HEK293 (cell line): ENCODE measurements at regions not wholly inside any gene's neighbourhood (a gene's known extent, or its start where the extent isn't known, plus 50 kb on each side); places are given as distances from the start of the nearest gene placed in this dataset.

Experiments
- KLF10 ChIP-seq: fragments of 450-650 bp; IDR thresholded peaks from 2 replicates; pipeline ENCODE4 v1.5.1; 2018; ENCODE audit warnings: missing biosample characterization, mild to moderate bottlenecking, missing genetic modification characterization
- ZNF10 ChIP-seq: fragments of 450-650 bp; formaldehyde crosslinking; IDR thresholded peaks from 2 replicates; pipeline ENCODE4 v1.5.1; 2017; ENCODE audit warnings: missing biosample characterization, missing genetic modification characterization
- ZNF112 ChIP-seq: fragments of 450-650 bp; formaldehyde crosslinking; IDR thresholded peaks from 2 replicates; pipeline ENCODE4 v1.5.0; 2017; ENCODE audit warnings: missing biosample characterization, missing genetic modification characterization
- ZNF114 ChIP-seq: fragments of 450-650 bp; formaldehyde crosslinking; IDR thresholded peaks from 2 replicates; pipeline ENCODE4 v1.5.0; 2017; ENCODE audit warnings: missing biosample characterization, missing genetic modification characterization
- ZNF121 ChIP-seq: fragments of 450-650 bp; formaldehyde crosslinking; IDR thresholded peaks from 2 replicates; pipeline ENCODE4 v1.5.1; 2016; ENCODE audit warnings: missing biosample characterization, missing genetic modification characterization
- ZNF174 ChIP-seq: fragments of 450-650 bp; formaldehyde crosslinking; IDR thresholded peaks from 2 replicates; pipeline ENCODE4 v1.5.0; 2017; ENCODE audit warnings: missing biosample characterization, mild to moderate bottlenecking, missing genetic modification characterization
- ZNF292 ChIP-seq: fragments of 450-650 bp; formaldehyde crosslinking; IDR thresholded peaks from 2 replicates; pipeline ENCODE4 v1.5.1; 2016; ENCODE audit warnings: low read depth, missing biosample characterization, missing genetic modification characterization, borderline replicate concordance
- ZNF501 ChIP-seq: fragments of 450-650 bp; formaldehyde crosslinking; IDR thresholded peaks from 2 replicates; pipeline ENCODE4 v1.5.1; 2016; ENCODE audit warnings: missing biosample characterization, missing genetic modification characterization
- ZNF530 ChIP-seq: fragments of 450-650 bp; formaldehyde crosslinking; IDR thresholded peaks from 2 replicates; pipeline ENCODE4 v1.5.1; 2016; ENCODE audit warnings: low read depth, missing biosample characterization, missing genetic modification characterization
- ZNF677 ChIP-seq: fragments of 450-650 bp; IDR thresholded peaks from 2 replicates; pipeline ENCODE4 v1.5.0; 2018; ENCODE audit warnings: missing biosample characterization, mild to moderate bottlenecking, missing genetic modification characterization, moderate library complexity
- TF ChIP-seq, protein P1 (sequence below): fragments of 450-650 bp; formaldehyde crosslinking; IDR thresholded peaks from 2 replicates; pipeline ENCODE4 v1.5.1; 2016; ENCODE audit warnings: missing biosample characterization, missing genetic modification characterization
- TF ChIP-seq, protein P2 (sequence below): fragments of 450-650 bp; formaldehyde crosslinking; IDR thresholded peaks from 2 replicates; pipeline ENCODE4 v1.5.1; 2016; ENCODE audit warnings: missing biosample characterization, missing genetic modification characterization
- TF ChIP-seq, protein P3 (sequence below): fragments of 450-650 bp; formaldehyde crosslinking; IDR thresholded peaks from 2 replicates; pipeline ENCODE4 v1.5.1; 2017; ENCODE audit warnings: missing biosample characterization, missing genetic modification characterization
- TF ChIP-seq, protein P4 (sequence below): fragments of 450-650 bp; formaldehyde crosslinking; IDR thresholded peaks from 2 replicates; pipeline ENCODE4 v1.5.1; 2016; ENCODE audit warnings: missing biosample characterization, missing genetic modification characterization

DNA sequence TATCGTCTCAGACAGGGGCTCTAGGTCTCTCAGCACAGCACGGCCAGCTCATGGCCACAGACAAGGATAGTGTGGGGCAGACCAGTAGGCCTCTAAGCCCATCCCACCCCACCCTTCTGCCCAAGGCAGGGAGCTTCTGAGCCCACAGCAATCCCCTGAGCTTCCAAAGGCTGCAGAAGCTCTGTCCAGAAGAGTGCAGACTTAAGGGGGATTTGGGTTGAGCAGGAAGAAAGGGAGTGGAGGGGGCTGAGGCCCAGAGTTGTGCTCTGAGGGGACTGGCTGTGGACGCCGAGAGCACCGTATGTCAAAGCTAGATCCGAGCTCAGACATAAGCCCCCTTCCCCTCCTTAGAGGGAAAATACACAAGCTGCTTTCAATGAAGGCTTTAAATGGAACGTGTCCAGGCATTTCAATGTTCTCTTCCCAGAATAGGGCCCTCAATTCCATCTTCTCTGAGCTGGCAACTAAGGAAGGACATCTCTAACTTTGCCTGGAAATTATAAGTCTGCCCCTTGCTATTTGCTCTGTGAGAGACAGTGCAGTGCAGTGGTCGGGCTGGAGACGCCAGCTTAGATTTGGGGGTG, 116.4 kb upstream of the RPL38 start:
- TF ChIP-seq KLF10 (tag by site-specific recombination) (no peak), ZNF677 (no peak), ZNF530 (tag by site-specific recombination) (no peak), ZNF10 (no peak), ZNF501 (tag by site-specific recombination) (no peak), ZNF174 (tag by site-specific recombination) (no peak), ZNF121 (no peak), ZNF114 (tag by site-specific recombination) (no peak), ZNF292 (tag by site-specific recombination) (no peak), ZNF112 (tag by site-specific recombination) (no peak)
- TF ChIP-seq, protein P1, sequence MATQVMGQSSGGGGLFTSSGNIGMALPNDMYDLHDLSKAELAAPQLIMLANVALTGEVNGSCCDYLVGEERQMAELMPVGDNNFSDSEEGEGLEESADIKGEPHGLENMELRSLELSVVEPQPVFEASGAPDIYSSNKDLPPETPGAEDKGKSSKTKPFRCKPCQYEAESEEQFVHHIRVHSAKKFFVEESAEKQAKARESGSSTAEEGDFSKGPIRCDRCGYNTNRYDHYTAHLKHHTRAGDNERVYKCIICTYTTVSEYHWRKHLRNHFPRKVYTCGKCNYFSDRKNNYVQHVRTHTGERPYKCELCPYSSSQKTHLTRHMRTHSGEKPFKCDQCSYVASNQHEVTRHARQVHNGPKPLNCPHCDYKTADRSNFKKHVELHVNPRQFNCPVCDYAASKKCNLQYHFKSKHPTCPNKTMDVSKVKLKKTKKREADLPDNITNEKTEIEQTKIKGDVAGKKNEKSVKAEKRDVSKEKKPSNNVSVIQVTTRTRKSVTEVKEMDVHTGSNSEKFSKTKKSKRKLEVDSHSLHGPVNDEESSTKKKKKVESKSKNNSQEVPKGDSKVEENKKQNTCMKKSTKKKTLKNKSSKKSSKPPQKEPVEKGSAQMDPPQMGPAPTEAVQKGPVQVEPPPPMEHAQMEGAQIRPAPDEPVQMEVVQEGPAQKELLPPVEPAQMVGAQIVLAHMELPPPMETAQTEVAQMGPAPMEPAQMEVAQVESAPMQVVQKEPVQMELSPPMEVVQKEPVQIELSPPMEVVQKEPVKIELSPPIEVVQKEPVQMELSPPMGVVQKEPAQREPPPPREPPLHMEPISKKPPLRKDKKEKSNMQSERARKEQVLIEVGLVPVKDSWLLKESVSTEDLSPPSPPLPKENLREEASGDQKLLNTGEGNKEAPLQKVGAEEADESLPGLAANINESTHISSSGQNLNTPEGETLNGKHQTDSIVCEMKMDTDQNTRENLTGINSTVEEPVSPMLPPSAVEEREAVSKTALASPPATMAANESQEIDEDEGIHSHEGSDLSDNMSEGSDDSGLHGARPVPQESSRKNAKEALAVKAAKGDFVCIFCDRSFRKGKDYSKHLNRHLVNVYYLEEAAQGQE (tag by site-specific recombination) = no peak
- TF ChIP-seq, protein P2, sequence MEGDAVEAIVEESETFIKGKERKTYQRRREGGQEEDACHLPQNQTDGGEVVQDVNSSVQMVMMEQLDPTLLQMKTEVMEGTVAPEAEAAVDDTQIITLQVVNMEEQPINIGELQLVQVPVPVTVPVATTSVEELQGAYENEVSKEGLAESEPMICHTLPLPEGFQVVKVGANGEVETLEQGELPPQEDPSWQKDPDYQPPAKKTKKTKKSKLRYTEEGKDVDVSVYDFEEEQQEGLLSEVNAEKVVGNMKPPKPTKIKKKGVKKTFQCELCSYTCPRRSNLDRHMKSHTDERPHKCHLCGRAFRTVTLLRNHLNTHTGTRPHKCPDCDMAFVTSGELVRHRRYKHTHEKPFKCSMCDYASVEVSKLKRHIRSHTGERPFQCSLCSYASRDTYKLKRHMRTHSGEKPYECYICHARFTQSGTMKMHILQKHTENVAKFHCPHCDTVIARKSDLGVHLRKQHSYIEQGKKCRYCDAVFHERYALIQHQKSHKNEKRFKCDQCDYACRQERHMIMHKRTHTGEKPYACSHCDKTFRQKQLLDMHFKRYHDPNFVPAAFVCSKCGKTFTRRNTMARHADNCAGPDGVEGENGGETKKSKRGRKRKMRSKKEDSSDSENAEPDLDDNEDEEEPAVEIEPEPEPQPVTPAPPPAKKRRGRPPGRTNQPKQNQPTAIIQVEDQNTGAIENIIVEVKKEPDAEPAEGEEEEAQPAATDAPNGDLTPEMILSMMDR (tag by site-specific recombination) = no peak
- TF ChIP-seq, protein P3, sequence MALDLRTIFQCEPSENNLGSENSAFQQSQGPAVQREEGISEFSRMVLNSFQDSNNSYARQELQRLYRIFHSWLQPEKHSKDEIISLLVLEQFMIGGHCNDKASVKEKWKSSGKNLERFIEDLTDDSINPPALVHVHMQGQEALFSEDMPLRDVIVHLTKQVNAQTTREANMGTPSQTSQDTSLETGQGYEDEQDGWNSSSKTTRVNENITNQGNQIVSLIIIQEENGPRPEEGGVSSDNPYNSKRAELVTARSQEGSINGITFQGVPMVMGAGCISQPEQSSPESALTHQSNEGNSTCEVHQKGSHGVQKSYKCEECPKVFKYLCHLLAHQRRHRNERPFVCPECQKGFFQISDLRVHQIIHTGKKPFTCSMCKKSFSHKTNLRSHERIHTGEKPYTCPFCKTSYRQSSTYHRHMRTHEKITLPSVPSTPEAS (tag by site-specific recombination) = no peak
- TF ChIP-seq, protein P4, sequence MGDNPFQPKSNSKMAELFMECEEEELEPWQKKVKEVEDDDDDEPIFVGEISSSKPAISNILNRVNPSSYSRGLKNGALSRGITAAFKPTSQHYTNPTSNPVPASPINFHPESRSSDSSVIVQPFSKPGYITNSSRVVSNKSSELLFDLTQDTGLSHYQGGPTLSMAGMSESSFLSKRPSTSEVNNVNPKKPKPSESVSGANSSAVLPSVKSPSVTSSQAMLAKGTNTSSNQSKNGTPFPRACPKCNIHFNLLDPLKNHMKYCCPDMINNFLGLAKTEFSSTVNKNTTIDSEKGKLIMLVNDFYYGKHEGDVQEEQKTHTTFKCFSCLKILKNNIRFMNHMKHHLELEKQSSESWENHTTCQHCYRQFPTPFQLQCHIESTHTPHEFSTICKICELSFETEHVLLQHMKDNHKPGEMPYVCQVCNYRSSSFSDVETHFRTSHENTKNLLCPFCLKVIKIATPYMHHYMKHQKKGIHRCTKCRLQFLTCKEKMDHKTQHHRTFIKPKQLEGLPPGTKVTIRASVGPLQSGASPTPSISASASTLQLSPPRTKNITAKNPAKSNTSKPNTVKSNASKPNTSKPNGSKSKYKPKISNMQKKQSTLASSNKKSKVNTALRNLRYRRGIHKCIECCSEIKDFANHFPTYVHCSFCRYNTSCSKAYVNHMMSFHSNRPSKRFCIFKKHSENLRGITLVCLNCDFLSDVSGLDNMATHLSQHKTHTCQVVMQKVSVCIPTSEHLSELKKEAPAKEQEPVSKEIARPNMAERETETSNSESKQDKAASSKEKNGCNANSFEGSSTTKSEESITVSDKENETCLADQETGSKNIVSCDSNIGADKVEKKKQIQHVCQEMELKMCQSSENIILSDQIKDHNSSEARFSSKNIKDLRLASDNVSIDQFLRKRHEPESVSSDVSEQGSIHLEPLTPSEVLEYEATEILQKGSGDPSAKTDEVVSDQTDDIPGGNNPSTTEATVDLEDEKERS (tag by site-specific recombination) = no peak
